Limb (tissue), 2 donors: ENCODE measurements at regions not wholly inside any gene's neighbourhood (a gene's known extent, or its start where the extent isn't known, plus 50 kb on each side); places are given as distances from the start of the nearest gene placed in this dataset.

Source experiments
- DNase-seq, 2 donors: peaks; one replicate each; pipeline ENCODE4 v3.0.0-alpha.2; 2016; ENCODE audit errors: extremely low spot score in 2 of 2

GRCh38 chr6:122116119-122116834, 283.2 kb upstream of the HSF2 start:
- DNase-seq = no peak

GRCh38 chr6:122116835-122117627, 282.4 kb upstream of the HSF2 start:
- peak in 1 of 2 donors; percentile 74 for DNase-seq

GRCh38 chr6:122118945-122119506, 280.4 kb upstream of the HSF2 start:
- DNase-seq = no peak

GRCh38 chr6:122122202-122122601, 277.2 kb upstream of the HSF2 start:
- no peak for DNase-seq

GRCh38 chr6:122122686-122123085, 276.8 kb upstream of the HSF2 start:
- no peak for DNase-seq

GRCh38 chr6:122124908-122125307, 274.5 kb upstream of the HSF2 start:
- DNase-seq = no peak

GRCh38 chr6:122126894-122127293, 272.6 kb upstream of the HSF2 start:
- no peak for DNase-seq

- DNase-seq = no peak
These were observed 271.0 kb upstream of the HSF2 start for GRCh38 chr6:122128445-122128844.

GRCh38 chr6:122129313-122130025, 270.0 kb upstream of the HSF2 start:
- DNase-seq = no peak

- DNase-seq = no peak
These were observed 269.5 kb upstream of the HSF2 start for GRCh38 chr6:122130026-122130348.

GRCh38 chr6:122130518-122130917, 268.9 kb upstream of the HSF2 start:
- DNase-seq = no peak

GRCh38 chr6:122136386-122136785, 263.1 kb upstream of the HSF2 start:
- DNase-seq = no peak

- no peak for DNase-seq
These were observed 259.4 kb upstream of the HSF2 start for GRCh38 chr6:122140031-122140430.

GRCh38 chr6:122141246-122141645, 258.2 kb upstream of the HSF2 start:
- no peak for DNase-seq

GRCh38 chr6:122143813-122144601, 255.4 kb upstream of the HSF2 start:
- DNase-seq = no peak

- DNase-seq = no peak
These were observed 254.2 kb upstream of the HSF2 start for GRCh38 chr6:122145246-122145645.

GRCh38 chr6:122145741-122146240, 253.7 kb upstream of the HSF2 start:
- DNase-seq = no peak

- no peak for DNase-seq
These were observed 252.2 kb upstream of the HSF2 start for GRCh38 chr6:122147291-122147690.

GRCh38 chr6:122151066-122151465, 248.4 kb upstream of the HSF2 start:
- DNase-seq = no peak

- no peak for DNase-seq
These were observed 247.7 kb upstream of the HSF2 start for GRCh38 chr6:122151763-122152162.

GRCh38 chr6:122153557-122153956, 245.9 kb upstream of the HSF2 start:
- DNase-seq = no peak
